ACC112 (cell line): ENCODE measurements at regions not wholly inside any gene's neighbourhood (a gene's known extent, or its start where the extent isn't known, plus 50 kb on each side); places are given as distances from the start of the nearest gene placed in this dataset.
"Not testable (repeated sequence)": the region's sequence is repeated elsewhere in the genome, so short reads cannot be mapped to it uniquely, and the experiment has no call there.

Experiments used
- H2AFZ ChIP-seq: fragments of 200-600 bp; sonication (generic); one replicate; pipeline ENCODE4 v1.6.0; 2017; ENCODE audit warnings: antibody characterized with exemption, low read length; ENCODE audit not compliant: unreplicated experiment
- H3K27ac ChIP-seq: fragments of 200-600 bp; sonication (generic); 2 replicates; pipeline ENCODE4 v1.5.1; 2014; ENCODE audit warnings: low read depth, mild to moderate bottlenecking, antibody characterized with exemption, low read length, moderate library complexity
- H3K27me3 ChIP-seq: fragments of 200-600 bp; sonication (generic); 2 replicates; pipeline ENCODE4 v1.6.1; 2014; ENCODE audit warnings: mild to moderate bottlenecking, antibody characterized with exemption, low read length, moderate library complexity, mixed read lengths; ENCODE audit not compliant: insufficient read depth
- H3K36me3 ChIP-seq: fragments of 200-600 bp; sonication (generic); 2 replicates; pipeline ENCODE4 v1.6.1; 2016; ENCODE audit warnings: mild to moderate bottlenecking, antibody characterized with exemption, low read length, moderate library complexity, mixed read lengths; ENCODE audit not compliant: insufficient read depth
- H3K4me1 ChIP-seq: fragments of 200-600 bp; sonication (generic); one replicate; pipeline ENCODE4 v1.6.1; 2016; ENCODE audit warnings: low read length, mixed read lengths; ENCODE audit not compliant: insufficient read depth, unreplicated experiment, control insufficient read depth
- H3K4me3 ChIP-seq: fragments of 200-600 bp; sonication (generic); 2 replicates; pipeline ENCODE4 v1.5.1; 2014; ENCODE audit warnings: mild to moderate bottlenecking, low read depth, low read length
- H3K79me2 ChIP-seq: fragments of 200-600 bp; sonication (generic); one replicate; pipeline ENCODE4 v1.6.0; 2016; ENCODE audit warnings: low read length; ENCODE audit not compliant: control insufficient read depth, unreplicated experiment, insufficient read depth

GRCh38 chr5:53302529-53302928 lies 177.9 kb upstream of the FST start:
- Histone ChIP-seq H3K4me1 (peaks cover 20% of the 10 kb centered on the region), H3K79me2 (no peaks in the 10 kb centered on the region), H3K4me3 (no peak overlapping the region), H3K27me3 (no peaks in the 10 kb centered on the region), H2AFZ (peak overlapping the region; percentile 41), H3K36me3 (no peaks in the 10 kb centered on the region), H3K27ac (peak overlapping the region; percentile 59)

DNA sequence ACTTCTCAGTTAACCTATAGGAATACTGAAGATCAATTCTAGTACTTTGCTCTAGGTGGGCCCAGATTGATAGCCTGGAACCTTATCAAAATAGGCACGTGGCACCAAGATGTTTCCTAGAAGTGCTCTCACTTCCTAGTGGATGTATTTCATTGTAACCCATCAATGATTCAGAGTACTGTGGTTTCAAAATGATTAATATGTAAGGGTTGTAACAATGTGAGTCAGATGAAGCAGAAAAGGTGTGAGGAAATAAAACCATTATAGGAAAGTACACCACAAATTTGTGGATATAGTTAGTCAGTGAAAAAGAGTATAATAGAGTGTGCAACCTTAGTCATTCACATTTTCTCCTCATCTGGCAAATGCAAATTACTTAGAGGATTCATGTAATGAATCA lies 177.3 kb upstream of the FST start:
- peak overlapping the region; percentile 41 for H2AFZ ChIP-seq
- no peaks in the 10 kb centered on the region for H3K27me3 ChIP-seq
- H3K27ac ChIP-seq, result peak overlapping the region; percentile 59
- no peaks in the 10 kb centered on the region for H3K36me3 ChIP-seq
- peaks cover 20% of the 10 kb centered on the region for H3K4me1 ChIP-seq
- no peak overlapping the region for H3K4me3 ChIP-seq
- H3K79me2 ChIP-seq, result no peaks in the 10 kb centered on the region

DNA sequence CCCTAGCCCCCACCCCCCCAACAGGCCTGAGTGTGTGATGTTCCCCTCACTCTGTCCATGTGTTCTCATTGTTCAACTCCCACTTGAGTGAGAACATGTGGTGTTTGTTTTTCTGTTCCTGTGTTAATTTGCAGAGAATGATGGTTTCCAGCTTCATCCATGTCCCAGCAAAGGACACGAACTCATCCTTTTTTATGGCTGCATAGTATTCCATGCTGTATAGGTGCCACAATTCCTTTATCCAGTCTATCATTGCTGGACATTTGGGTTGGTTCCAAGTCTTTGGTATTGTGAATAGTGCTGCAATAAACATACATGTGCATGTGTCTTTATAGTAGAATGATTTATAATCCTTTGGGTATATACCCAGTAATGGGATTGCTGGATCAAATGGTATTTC lies 175.1 kb upstream of the FST start:
- peaks cover 20% of the 10 kb centered on the region for H3K4me1 ChIP-seq
- H3K27ac ChIP-seq, result not testable (repeated sequence)

GRCh38 chr5:53309653-53310052 lies 170.8 kb upstream of the FST start:
- no peaks in the 10 kb centered on the region for H3K27me3 ChIP-seq
- no peaks in the 10 kb centered on the region for H3K79me2 ChIP-seq
- no peaks in the 10 kb centered on the region for H3K4me1 ChIP-seq
- no peak overlapping the region for H2AFZ ChIP-seq
- peaks cover 2% of the 10 kb centered on the region; the same call in 1 of the 2 replicates for H3K36me3 ChIP-seq
- no peak overlapping the region for H3K27ac ChIP-seq
- no peak overlapping the region for H3K4me3 ChIP-seq

More for the DNA sequence above, 175.1 kb upstream of the FST start:
- H3K79me2 ChIP-seq, H3K36me3 ChIP-seq, H3K27me3 ChIP-seq, H3K4me3 ChIP-seq, H2AFZ ChIP-seq: not testable (repeated sequence)

DNA sequence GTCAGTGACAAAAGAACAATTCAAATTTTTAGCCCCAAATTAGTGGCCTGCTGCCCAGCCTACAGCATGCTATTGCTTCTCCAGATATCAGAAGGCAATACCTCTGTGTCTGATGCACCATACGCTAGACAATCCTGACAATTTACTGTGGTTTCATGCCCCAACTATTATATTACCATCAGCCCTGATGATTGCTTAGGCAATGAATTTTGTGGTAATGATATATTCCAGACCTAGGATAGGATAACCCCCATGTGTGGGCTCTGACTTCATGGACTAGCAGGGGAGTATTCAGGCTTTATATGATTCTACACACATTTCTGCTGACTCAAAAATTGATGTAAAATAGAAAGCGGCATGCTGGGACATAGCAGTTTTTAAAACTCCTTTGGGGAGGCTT lies 168.7 kb upstream of the FST start:
- no peaks in the 10 kb centered on the region for H3K4me1 ChIP-seq
- no peaks in the 10 kb centered on the region for H3K79me2 ChIP-seq
- H3K4me3 ChIP-seq, result no peak overlapping the region
- H2AFZ ChIP-seq, result no peak overlapping the region
- no peaks in the 10 kb centered on the region for H3K27me3 ChIP-seq
- no peak overlapping the region for H3K27ac ChIP-seq
- peaks cover 8% of the 10 kb centered on the region; the same call in 1 of the 2 replicates for H3K36me3 ChIP-seq

- Histone ChIP-seq H3K79me2 (no peaks in the 10 kb centered on the region), H3K4me3 (no peak overlapping the region), H3K4me1 (no peaks in the 10 kb centered on the region), H3K27ac (no peak overlapping the region), H3K36me3 (peaks cover 8% of the 10 kb centered on the region; the same call in 1 of the 2 replicates), H3K27me3 (no peaks in the 10 kb centered on the region), H2AFZ (no peak overlapping the region)
Observed at GRCh38 chr5:53313145-53313544, 167.3 kb upstream of the FST start.

DNA sequence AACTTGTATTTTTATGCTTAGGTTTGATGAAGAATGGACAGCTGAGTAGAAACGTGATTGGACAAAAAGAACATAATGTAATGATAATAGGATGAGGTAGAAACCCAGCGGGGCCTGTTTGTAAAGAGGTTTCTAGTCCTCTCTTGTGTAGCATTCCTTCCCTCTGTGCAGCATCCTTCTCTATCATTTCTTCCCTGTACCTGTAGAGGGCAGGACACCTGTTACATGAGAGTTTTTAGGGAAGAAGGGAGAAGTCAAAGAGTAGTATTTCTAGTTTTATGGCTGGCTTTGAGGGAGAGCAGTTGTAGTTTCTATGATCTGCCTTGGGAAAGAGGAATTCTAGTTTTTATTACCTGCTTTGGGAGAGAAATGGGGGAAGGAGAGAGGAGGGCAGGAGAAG lies 162.1 kb upstream of the FST start:
- Histone ChIP-seq H3K36me3 (peaks cover 8% of the 10 kb centered on the region; the same call in 1 of the 2 replicates), H3K27me3 (no peaks in the 10 kb centered on the region), H2AFZ (no peak overlapping the region), H3K4me1 (peaks cover 15% of the 10 kb centered on the region), H3K79me2 (no peaks in the 10 kb centered on the region), H3K27ac (no peak overlapping the region), H3K4me3 (no peak overlapping the region)

GRCh38 chr5:53319315-53319714 lies 161.1 kb upstream of the FST start:
- Histone ChIP-seq H3K36me3 (0 out of 2 replicates have a peak, but pooled peaks cover 6% of the 10 kb centered on the region), H3K27ac (no peak overlapping the region), H2AFZ (no peak overlapping the region), H3K4me1 (peaks cover 25% of the 10 kb centered on the region), H3K4me3 (no peak overlapping the region), H3K27me3 (no peaks in the 10 kb centered on the region), H3K79me2 (no peaks in the 10 kb centered on the region)

GRCh38 chr5:53321073-53321472 lies 159.4 kb upstream of the FST start:
- no peaks in the 10 kb centered on the region for H3K27me3 ChIP-seq
- H3K27ac ChIP-seq, result no peak overlapping the region
- H3K4me1 ChIP-seq, result peaks cover 38% of the 10 kb centered on the region
- no peak overlapping the region for H3K4me3 ChIP-seq
- no peaks in the 10 kb centered on the region for H3K36me3 ChIP-seq
- no peak overlapping the region for H2AFZ ChIP-seq
- H3K79me2 ChIP-seq, result no peaks in the 10 kb centered on the region

GRCh38 chr5:53321721-53322120 lies 158.7 kb upstream of the FST start:
- no peak overlapping the region for H2AFZ ChIP-seq
- H3K4me3 ChIP-seq, result no peak overlapping the region
- H3K27ac ChIP-seq, result no peak overlapping the region
- no peaks in the 10 kb centered on the region for H3K79me2 ChIP-seq
- no peaks in the 10 kb centered on the region for H3K36me3 ChIP-seq
- peaks cover 44% of the 10 kb centered on the region for H3K4me1 ChIP-seq
- H3K27me3 ChIP-seq, result no peaks in the 10 kb centered on the region

DNA sequence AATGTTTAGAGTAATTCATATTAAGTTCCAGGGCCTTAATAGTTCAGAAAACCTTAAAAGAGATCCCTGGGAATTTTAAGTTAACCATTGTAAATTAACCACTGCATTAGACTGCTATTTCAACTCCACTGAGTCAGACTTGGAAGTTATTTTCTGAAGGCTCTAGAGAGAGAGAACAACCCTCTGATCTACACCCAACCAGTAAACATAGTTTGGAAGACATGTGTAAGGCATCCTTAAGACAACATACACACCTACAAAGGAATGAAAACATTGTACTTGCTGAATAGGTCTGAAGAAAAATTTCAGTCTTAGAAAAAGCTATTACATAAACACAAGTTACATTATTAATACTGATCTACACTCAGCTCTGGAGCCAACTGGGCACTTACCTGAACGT lies 158.2 kb upstream of the FST start:
- H3K36me3 ChIP-seq, result no peaks in the 10 kb centered on the region
- H2AFZ ChIP-seq, result peak overlapping the region; percentile 45
- H3K27me3 ChIP-seq, result no peaks in the 10 kb centered on the region
- no peak overlapping the region for H3K4me3 ChIP-seq
- H3K4me1 ChIP-seq, result peaks cover 50% of the 10 kb centered on the region
- no peaks in the 10 kb centered on the region for H3K79me2 ChIP-seq
- no peak overlapping the region for H3K27ac ChIP-seq
